Suppressor macrophage (primary cell): ENCODE measurements at regions not wholly inside any gene's neighbourhood (a gene's known extent, or its start where the extent isn't known, plus 50 kb on each side); places are given as distances from the start of the nearest gene placed in this dataset.
A peak's percentile ranks its signal among the peaks of the same experiment; 100 is the strongest.
"Not testable (repeated sequence)": the region's sequence is repeated elsewhere in the genome, so short reads cannot be mapped to it uniquely, and the experiment has no call there.

ENCODE experiments used
- DNase-seq, 4 experiments: peaks; one replicate each; pipeline ENCODE4 v3.0.0-alpha.2; 2020 to 2022

DNA sequence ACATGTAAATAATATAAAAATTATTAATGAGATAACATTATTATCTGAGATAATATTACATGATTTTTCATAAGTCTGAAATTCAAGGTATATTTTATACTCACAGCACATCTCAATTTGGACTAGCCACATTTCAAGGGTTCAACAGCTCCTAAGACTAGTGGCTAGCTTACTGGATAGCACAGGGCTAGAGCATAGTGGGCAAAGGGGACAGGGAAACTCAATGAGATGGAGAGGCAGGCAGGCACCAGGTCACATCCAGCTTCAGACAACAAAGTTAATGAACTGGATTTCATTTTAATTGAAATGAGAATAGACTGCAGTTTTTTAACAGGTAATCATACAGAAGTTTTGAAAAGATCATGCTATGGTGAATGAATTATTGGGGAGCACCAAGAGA is 137.4 kb downstream of the NBPF8 start:
- DNase-seq, result not testable (repeated sequence)

DNA sequence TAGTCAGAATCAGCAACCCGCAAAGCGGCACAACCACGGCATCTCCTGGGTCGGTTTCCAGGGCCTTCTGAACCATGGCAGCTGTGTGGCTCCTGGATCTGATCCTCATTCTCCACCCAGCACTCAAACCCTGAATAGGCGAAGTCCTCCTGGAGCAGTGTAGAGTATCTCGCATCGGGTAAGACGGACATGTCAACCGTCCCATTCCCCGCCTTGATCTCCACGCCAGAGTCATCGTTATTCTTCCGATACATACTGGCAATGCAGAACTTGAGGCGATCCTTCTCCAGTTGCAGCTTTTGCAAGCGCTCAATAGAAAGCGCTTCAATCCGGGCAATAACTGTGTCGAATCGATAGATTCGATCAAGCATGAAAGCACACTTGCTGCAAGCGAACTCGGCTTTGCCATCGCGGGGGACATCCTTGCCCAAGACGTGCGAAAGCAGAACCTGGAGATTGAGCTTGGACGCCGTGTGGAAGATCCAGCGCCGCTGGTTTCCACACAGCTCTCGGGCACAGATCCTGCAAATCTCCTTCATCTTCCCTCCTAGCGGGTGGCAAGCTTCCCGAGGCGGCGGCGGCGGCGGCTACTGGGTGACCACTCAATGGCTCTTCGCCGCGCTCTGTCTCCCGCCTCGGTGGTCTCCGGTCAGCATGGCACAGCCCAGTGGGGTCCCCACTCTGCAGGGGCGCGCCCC is 142.9 kb downstream of the NBPF8 start:
- peak in 3 of 4 experiments; percentile 1 to 4 (median 4) for DNase-seq

DNA sequence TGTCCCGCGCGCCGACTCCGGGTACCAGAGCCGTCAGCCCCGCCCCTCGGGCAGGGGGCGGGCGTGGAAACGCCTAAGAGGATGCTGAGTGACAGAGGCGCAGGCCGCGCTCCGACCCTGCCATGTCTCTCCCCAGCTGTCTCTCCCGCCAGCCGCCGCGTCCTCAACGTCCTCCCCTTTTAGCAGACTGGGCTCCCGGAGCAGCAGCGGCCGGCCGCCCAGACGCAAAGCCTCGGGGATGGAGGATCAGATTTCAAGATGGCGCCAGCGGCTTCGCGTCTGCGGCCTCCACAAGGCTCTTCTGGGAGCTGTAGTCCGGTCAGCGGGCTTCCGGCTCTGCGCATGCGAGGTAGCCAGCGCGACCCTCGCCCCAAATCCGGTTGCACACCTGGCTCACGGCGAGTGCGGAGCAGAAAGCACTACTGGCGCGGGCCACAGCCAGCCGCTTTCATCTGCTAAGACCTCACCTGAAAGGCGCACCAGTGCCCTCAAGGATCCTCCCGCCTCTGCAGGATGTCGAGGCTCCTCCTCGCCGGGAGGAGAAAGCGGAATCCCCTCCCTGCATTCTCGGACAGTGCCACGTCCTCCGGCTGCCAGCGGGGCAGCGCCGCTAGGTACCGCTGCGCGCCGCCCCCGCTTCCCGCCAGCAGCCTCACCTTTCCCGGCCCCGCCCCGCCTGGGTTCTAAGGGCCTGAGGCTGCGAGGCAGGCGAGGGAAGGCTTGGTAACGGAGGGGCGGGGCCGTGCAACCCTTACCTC is 143.6 kb downstream of the NBPF8 start:
- peak; percentile 47 to 88 (median 60) for DNase-seq

DNA sequence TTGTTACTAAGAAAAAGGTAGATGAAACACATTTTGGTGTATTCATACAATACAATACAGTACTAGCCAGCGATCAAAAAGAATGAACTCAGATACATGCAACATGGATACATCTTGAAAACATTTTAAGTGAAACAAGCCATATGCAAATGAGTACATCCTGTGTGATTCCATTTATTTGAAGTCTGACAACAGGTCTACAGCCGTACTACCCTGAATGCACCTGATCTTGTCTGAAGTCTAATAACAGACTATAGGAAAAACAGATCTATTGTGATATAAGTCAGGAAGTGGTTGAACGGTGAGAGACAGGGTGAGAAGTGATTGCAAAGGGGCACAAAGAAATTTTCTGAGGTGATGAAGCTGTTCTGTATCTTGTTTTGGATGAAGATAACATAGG is 146.9 kb downstream of the NBPF8 start:
- DNase-seq, result not testable (repeated sequence)

DNA sequence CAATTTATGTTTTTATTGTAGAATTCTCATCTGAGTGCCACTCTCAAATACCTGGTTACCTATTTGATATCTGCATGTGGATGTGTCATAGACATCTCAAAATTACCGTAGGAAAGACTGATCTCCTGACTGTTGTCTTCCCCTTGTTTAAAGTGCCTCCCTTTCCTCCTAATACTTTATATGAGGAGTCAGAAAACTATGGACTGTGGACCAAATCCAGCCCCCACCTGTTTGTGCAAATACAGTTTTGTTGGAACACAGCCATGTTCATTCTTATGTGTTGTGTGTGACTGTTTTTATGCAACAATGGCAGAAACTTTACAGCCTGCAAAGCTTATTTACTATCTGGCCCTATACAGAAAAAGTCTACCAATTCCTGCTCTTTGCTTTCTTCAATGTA is 150.6 kb downstream of the NBPF8 start:
- DNase-seq, result not testable (repeated sequence)

DNA sequence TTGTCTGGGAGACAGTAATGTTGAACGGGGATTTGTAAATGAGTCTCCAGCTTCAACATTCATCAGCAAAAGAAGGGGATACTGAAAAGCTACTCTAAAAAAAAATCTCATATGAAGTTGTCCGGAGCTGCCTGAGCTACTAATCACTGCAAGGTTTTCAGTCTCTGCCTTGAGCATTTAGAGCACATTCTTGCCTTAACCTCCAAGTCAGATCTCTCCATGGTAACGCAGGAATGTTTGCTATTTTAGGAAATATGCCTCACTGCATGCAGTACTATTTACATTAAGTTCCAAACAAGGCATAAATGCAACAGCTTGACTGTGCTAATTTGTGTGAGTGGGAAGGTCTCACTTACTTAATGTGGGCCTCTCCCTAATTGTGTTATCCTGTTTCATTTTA is 152.8 kb downstream of the NBPF8 start:
- DNase-seq, result not testable (repeated sequence)

DNA sequence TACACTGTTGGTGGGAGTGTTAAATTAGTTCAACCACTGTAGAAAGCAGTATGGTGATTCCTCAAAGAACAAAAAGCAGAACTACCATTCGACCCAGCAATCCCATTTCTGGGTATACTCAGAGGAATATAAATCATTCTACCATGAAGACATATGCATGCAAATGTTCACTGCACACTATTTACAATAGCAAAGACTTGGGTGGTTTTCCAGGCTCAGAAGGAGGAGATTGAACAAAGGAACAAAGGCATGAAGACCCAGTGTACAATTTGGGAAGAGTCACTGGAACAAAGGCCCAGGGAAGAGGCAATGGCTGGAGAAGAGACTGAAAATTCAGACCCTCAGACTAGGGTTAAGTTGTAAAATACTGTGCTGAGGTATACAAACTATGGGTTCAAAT is 148.5 kb upstream of the NBPF26 start:
- not testable (repeated sequence) for DNase-seq

DNA sequence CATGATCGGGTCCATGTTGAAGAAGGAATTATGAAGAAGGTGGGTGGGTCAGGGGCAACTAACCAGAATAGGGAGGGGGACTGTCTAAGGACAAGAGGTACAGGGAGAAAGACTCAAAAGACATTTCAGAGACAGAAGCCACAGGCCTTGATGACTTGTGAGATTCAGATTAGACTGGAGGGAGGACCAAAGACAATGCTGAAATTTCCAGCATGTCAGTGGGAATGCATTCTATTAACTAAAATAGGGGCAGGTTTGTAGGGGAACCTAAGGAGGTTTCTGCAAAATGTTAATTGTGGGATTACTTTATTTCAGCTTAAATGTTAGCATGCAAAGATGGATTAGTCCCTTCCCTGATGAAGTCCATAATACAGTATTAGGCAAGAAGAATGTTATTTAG is 141.6 kb upstream of the NBPF26 start:
- not testable (repeated sequence) for DNase-seq

DNA sequence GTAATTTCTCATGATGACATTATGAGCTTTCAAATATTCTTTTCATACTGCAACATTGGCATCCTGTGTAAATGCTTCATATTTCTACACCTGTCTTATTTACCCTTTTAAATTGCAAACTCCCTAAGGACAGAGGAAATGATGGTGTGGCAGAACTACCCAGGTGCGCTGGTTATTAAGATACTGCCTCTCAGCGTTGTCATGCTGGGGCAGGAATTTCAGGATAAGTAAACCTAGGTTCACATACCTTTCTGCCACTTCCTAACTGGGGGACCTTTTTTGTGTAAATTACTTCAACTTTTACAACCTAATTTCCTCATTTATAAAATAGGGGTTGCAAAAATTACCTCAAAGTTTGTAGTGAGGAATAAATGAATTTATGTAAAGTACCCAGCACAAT is 137.7 kb upstream of the NBPF26 start:
- not testable (repeated sequence) for DNase-seq

DNA sequence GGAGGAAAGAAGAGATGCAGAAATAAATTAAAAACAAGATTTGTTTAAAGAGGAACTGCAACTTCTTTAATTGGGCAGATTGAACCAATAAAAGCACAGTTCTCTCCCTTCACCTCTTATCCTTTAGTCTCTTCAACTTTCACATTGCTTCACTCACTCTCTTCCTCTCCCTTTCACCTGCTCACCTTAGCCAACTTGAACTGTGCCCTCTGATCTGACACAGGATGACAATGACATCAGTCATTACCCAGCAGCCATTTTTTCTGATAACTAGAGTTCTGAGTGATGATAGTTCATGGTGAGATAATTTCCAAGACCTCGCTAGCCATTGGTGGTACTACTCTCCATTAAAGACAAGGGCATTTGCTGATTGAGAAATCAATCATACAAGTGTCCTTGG is 134.9 kb upstream of the NBPF26 start:
- not testable (repeated sequence) for DNase-seq

DNA sequence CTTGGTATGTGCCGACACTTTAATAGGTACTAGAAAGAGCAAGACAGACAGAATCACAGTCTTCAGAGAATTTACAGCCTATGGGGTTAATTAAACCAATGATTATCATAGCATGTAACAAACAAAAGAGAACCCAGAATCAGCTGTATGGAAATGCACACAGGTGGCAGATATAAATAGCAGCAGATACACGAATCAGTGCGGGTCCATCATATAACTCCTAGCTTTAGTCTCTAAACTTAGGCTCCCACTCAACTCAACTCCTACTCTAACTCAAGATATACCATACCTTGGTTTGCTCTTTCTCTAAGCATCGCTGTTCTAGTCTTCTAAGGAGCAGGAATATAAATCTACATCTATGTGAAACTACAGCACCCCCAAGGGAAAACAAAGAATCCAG is 132.0 kb upstream of the NBPF26 start:
- DNase-seq, result not testable (repeated sequence)

DNA sequence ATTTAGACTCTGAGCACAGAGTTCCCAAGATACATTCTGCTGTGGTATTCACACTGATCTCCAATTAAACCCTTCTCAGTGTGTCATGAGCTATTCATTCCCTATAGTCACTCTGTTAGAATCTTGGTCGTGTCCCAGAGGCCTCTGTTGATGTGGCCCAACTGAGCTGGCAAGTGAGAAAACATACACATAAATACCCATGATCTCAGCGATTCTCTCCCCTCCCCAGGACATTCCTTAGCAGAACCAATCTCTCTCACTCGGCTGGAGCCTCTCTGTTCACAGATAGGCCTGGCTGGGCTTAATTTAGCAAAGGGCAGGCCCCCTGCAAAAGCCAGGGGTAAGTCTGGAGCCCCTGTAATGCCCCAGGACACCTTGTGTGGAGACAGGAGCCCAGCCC is 130.8 kb upstream of the NBPF26 start:
- not testable (repeated sequence) for DNase-seq

DNA sequence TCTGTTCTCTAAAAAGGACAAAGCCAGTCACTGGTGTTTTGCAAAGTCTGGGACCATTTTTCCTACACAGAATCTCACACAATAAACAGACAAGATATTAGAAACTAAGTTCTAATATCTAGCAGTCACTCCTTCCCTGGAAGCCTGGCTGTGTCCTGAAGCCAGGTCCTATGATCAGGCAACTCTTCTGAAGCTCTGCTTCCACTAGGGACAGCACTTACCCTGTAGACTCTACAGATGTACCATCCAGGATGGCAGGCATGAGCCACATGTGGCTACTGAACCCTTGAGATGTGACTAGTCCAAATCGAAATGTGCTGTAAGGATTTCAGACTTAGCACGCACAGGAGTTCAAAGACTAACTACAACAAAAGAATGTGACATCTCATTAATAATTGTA is 130.1 kb upstream of the NBPF26 start:
- DNase-seq, result not testable (repeated sequence)

DNA sequence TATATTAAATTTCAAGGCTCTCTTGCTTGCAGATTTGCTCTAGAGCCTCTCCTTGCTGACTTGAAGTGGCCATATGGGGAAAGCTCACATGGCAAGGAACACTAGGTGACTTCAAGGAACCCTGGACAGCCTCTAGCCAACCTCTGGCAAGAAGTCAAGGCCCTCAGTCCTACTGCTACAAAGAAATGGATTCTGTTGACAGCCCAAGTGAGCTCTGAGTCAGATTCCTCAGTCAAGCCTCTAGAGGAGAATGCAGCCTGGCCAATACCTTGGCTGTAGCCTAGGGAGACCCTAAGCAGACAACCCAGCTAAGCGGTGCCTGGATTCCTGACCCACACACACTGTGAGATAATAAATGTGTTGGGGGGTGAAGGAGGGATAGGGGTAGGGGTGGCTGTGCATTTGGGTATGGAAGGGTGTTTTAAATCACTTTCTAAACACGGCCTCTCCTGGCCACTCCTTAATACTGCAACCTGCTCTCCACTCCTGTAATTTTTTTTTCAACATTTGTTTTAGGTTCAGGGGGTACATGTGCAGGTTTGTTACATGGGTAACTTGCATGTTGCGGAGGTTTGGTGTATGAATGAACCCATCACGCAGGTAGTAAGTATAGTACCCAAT is 125.3 kb upstream of the NBPF26 start:
- DNase-seq, result not testable (repeated sequence)

DNA sequence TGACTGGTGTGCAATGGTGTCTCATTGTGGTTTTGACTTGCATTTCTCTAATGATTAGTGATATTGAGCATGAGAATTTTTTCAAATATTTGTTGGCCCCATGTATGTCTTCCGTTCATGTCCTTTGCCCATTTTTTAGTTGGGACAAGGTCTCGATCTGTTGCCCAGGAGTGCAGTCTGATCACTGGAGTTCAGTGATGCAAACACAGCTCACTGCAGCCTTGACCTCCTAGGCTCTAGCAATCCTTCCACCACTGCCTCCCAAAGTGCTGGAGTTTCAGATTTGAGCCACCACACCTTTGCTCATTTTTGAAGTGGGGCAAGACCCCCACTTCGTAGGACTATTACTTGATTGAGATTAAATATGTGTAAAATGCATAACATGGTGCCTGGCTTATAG is 124.2 kb upstream of the NBPF26 start:
- not testable (repeated sequence) for DNase-seq

DNA sequence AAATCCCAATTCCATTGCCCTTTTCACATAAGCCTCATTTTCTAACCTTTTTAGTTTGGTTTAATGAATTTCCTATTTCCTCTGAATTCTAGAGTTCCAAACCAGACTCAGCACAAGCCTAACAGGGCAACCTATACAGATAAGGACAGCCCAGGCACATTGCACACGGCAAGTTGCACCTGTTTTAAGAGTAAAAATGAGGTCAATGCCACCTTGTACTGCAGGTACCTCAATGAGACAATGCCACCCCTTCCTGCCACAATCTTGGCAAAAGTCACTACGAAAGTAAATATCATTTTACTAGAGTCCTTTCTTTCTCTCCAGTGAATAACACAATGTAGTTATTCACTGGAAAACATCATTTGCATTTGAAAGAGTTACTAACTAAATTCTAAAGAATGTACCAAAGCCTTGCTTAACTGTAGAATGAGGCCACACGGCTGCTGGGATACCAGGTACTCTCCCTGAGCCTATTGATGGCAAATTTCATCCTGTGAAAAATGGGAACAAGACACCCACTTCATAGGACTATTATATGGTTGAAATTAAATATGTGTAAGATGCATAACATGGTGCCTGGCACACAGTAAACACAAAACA is 123.2 kb upstream of the NBPF26 start:
- not testable (repeated sequence) for DNase-seq

DNA sequence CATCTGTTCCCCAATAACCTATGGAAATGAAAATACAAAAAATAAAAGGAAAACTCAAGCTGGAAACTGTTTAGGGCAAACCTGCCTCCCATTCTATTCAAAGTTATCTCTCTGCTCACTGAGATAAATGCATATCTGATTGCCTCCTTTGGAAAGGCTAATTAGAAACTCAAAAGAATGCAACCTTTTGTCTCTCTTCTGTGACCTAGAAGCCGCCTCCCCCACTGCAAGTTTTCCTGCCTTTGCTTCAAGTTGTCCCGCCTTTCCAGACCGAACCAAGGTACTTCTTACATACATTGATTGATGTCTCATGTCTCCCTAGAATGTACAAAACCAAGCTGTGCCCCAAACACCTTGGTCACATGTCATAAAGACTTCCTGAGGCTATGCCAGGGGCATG is 115.9 kb upstream of the NBPF26 start:
- not testable (repeated sequence) for DNase-seq

DNA sequence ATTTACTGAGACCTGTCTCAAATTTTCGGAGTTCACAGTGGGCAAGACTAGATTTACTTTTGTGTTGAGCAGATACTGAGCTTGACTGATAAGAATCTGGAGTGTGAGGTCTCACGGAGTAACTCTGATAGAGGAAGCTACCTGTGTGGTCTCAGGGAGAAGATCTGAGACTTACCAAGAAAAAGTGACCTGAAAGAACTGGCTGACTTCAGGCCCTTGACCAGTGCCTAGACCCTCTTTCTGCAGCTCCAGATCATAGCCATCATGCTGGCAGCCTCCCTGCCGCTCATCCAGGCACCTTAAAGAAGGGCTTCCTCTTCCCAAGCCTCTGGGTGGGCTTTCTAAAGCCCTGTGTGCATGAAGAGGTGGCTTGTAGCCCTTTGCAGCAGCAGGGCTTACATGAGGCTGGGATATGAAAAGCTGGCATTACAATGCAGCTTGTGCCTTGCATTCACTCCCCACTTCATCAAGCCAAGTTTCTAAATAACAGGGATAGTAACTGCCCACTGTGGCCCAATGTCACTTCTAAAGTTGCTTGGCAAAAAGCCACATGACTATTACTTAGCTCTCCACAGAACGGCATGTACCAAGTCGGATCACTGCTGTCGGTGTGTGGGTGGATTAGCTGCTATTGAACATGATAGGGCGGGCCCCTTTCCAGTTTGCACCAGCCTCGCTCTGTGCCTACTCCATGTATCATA is 115.3 kb upstream of the NBPF26 start:
- not testable (repeated sequence) for DNase-seq

DNA sequence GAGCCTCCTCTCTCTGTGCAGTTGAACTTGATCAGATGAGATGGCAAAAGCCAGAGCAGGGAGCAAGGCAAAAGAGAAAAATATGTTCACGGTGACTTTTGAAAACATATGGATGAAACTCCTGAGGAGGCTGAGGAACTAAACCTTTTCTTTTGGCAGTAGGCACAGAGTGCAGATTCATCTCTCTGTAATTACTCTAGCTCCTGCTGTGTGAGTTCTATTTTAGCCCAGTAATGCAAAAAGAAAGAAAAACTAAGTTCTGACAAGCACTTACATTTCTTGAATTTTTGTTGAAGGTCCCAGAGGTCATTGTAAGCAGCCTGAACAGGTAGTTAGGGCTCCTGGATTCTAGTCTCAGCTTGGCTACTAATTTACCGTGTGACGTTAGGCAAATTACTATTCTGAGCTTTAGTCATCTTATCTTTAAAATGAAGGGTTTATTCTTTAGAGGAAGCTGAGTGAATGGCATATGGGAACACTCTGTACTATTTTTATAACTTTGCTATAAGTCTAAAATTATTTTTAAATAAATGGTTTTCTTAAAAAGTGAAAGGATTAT is 114.7 kb upstream of the NBPF26 start:
- not testable (repeated sequence) for DNase-seq

DNA sequence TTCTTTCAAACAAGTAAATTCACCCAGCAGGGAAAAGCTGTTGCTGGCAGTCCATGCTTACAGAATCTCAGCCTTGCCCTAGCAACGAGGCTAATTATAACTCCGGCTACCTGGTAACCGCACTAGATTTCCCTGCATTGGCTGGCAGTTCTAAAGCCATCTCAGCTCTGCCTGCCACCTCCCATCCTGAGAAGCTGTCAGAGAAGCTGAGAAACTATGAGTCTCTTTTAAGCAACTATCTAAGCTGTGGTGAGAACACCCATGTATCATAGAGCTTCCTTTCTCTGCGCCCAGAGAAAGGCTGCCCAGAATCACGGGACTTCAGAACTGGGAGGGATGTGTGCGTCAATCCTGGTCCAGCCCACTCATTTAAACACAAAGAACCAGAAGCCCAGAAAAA is 113.9 kb upstream of the NBPF26 start:
- not testable (repeated sequence) for DNase-seq

DNA sequence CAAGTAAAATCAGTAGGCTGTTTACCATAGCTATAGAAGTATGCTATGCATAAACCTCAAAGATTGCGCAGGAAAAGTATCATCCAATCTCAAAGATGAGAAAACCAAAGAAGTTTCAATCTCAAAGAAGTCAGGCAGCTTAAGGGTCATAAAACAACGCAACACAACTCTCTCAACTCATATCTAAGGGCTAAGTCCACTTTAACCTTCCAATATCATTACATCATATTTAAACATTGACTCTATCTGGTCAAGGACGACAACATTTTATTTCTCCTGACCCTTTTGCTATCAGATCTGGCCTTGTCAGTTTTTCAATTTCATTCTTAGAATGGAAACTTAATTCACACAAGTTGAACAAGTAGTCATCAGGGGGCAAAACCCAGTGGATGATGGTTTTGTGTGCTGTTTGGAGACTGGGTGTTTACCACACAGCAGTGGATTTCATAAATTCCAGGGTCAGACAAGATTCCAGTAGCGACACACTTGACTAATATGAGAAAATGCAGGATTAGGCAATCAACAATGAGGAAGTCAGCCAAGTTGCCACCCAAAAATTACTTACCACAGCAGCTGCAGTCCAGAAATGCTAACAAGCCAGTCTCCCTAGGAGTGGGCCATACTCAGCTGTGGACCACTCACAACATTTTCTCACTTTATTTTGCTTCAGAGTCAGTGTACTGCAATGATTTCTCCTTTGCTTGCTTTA is 108.7 kb upstream of the NBPF26 start:
- DNase-seq, result not testable (repeated sequence)
